GM23248 (cell line): ENCODE measurements at regions not wholly inside any gene's neighbourhood (a gene's known extent, or its start where the extent isn't known, plus 50 kb on each side); places are given as distances from the start of the nearest gene placed in this dataset.

Experiments used
- DNase-seq: peaks from one replicate; pipeline ENCODE4 v3.0.0-alpha.2; 2015
- H2AFZ ChIP-seq: fragments of 200-600 bp; sonication (generic); 2 replicates; pipeline ENCODE4 v1.6.1; 2016; ENCODE audit warnings: antibody characterized with exemption
- H3F3A ChIP-seq: fragments of 200-600 bp; sonication (generic); 2 replicates; pipeline ENCODE4 v1.6.1; 2016; ENCODE audit warnings: mild to moderate bottlenecking, antibody characterized with exemption, mixed run types; ENCODE audit not compliant: insufficient read depth
- H3K27ac ChIP-seq: fragments of 200-600 bp; sonication (generic); 2 replicates; pipeline ENCODE4 v1.5.1; 2016; ENCODE audit warnings: mild to moderate bottlenecking
- H3K27me3 ChIP-seq: fragments of 200-600 bp; sonication (generic); replicated peaks from 2 replicates; pipeline ENCODE4 v1.6.1; 2016; ENCODE audit warnings: mild to moderate bottlenecking; ENCODE audit not compliant: insufficient read depth
- H3K36me3 ChIP-seq: fragments of 200-600 bp; sonication (generic); 2 replicates; pipeline ENCODE4 v1.6.1; 2016; ENCODE audit warnings: low read depth, mild to moderate bottlenecking
- H3K4me1 ChIP-seq: fragments of 200-600 bp; sonication (generic); 2 replicates; pipeline ENCODE4 v1.6.1; 2016; ENCODE audit warnings: mild to moderate bottlenecking; ENCODE audit not compliant: insufficient read depth
- H3K4me2 ChIP-seq: fragments of 200-600 bp; sonication (generic); one replicate; pipeline ENCODE4 v1.6.1; 2016; ENCODE audit warnings: mild to moderate bottlenecking; ENCODE audit not compliant: unreplicated experiment
- H3K4me3 ChIP-seq: fragments of 200-600 bp; sonication (generic); 2 replicates; pipeline ENCODE4 v1.5.1; 2016; ENCODE audit warnings: mild to moderate bottlenecking
- H3K79me2 ChIP-seq: fragments of 200-600 bp; sonication (generic); 2 replicates; pipeline ENCODE4 v1.6.1; 2016; ENCODE audit warnings: mild to moderate bottlenecking; ENCODE audit not compliant: insufficient read depth
- H3K9ac ChIP-seq: fragments of 200-600 bp; sonication (generic); 2 replicates; pipeline ENCODE4 v1.6.1; 2016; ENCODE audit warnings: mild to moderate bottlenecking
- H3K9me2 ChIP-seq: fragments of 200-600 bp; sonication (generic); 2 replicates; pipeline ENCODE4 v1.6.1; 2016; ENCODE audit warnings: mixed run types, mild to moderate bottlenecking, moderate library complexity; ENCODE audit not compliant: insufficient read depth
- H3K9me3 ChIP-seq: fragments of 200-600 bp; sonication (generic); one replicate; pipeline ENCODE4 v1.6.1; 2017; ENCODE audit warnings: low read depth
- H4K20me1 ChIP-seq: fragments of 200-600 bp; sonication (generic); 2 replicates; pipeline ENCODE4 v1.6.0; 2016; ENCODE audit not compliant: insufficient read depth
- EZH2 ChIP-seq: fragments of 200-600 bp; sonication (generic); IDR thresholded peaks from 2 replicates; pipeline ENCODE4 v1.6.1; 2018; ENCODE audit warnings: antibody characterized with exemption, mild to moderate bottlenecking; ENCODE audit not compliant: insufficient read depth, poor library complexity, severe bottlenecking
- EZH2phosphoT487 ChIP-seq: fragments of 200-600 bp; sonication (generic); IDR thresholded peaks from 2 replicates; pipeline ENCODE4 v1.6.1; 2018; ENCODE audit warnings: antibody characterized with exemption, moderate library complexity, mild to moderate bottlenecking, low read depth; ENCODE audit not compliant: insufficient read depth
- WGBS, 2 experiments: methylation state at CpG; one replicate each; pipeline ENCODE4 v1.1.6; 2015 to 2017; ENCODE audit warnings: low lambda C conversion rate in 2 of 2, low coverage in 1 of 2; ENCODE audit errors: missing lambda C conversion rate in 2 of 2; 5-methylcytosine and 5-hydroxymethylcytosine counted together
- in situ Hi-C: fragments of 300-500 bp; cut with MboI; formaldehyde crosslinking; loops from 2 replicates; pipeline ENCODE4 v1.15.0; 2020

DNA sequence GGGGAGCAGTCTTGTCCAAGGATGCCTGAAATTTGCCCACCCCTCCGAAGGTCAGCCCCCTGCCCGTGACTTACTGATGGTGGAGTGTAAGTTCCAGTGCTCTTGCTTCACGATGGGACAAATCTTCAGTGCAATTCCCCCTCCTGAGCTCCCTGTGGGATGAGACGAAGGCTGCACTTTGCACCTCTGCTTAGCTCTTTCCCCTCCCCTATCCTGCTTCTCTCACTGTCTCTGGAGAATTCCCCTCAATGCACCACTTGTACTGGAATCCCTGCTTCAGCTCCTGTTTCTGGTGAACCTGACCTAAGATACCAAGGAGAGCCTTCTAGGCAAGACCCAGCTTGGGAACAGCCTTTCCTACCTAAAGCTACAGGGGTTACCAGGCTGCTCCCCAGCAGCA is 122.9 kb upstream of the ZMIZ1 start:
- Histone ChIP-seq H3K4me1 (peaks cover 19% of the 10 kb centered on the region), H3K79me2 (no peaks in the 10 kb centered on the region), H3K27me3 (no peaks in the 10 kb centered on the region), H2AFZ (no peak overlapping the region), H3F3A (peaks cover 24% of the 10 kb centered on the region), H3K9me3 (no peaks in the 10 kb centered on the region), H3K27ac (no peak overlapping the region), H3K4me2 (no peak overlapping the region), H3K4me3 (no peak overlapping the region), H3K9ac (no peak overlapping the region), H3K9me2 (no peaks in the 10 kb centered on the region), H4K20me1 (no peaks in the 10 kb centered on the region), H3K36me3 (no peaks in the 10 kb centered on the region)
- in situ Hi-C loops, result no loop called here
- no peak for DNase-seq
- TF ChIP-seq EZH2 (no peak), EZH2phosphoT487 (no peak)
- 98 to 99% methylated on average over 4 of the region's 4 CpGs for WGBS, 2 experiments

DNA sequence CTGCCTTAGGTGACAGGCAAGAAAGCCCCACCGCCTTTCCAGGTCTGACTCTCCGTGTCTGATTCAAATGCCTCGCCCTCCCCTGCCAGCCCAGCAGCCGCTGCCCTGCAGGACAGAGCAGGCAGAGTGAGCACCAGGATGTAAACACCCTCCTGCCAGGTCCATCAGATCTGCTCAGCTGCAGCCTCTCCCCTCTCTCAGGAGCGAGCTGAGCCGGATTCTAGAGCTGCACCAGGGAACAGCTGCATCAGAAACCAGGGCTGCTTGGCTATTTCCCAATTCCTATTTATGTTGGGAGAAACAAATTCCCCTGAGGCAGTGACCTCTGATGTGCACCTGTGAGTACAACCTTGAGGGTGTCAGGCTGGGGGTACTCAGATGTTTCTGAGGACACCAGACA is 121.5 kb upstream of the ZMIZ1 start:
- H3K9ac ChIP-seq, result no peak overlapping the region
- WGBS, 2 experiments, result 91 to 99% methylated on average over 6 of the region's 6 CpGs
- no peak overlapping the region for H3K4me2 ChIP-seq
- in situ Hi-C loops, result no loop called here
- H3K4me1 ChIP-seq, result peaks cover 19% of the 10 kb centered on the region
- H3K9me2 ChIP-seq, result no peaks in the 10 kb centered on the region
- no peaks in the 10 kb centered on the region for H3K9me3 ChIP-seq
- no peaks in the 10 kb centered on the region for H3K36me3 ChIP-seq
- DNase-seq, result no peak
- TF ChIP-seq EZH2phosphoT487 (no peak), EZH2 (no peak)
- H3K79me2 ChIP-seq, result no peaks in the 10 kb centered on the region
- no peaks in the 10 kb centered on the region for H4K20me1 ChIP-seq
- H3K27me3 ChIP-seq, result no peaks in the 10 kb centered on the region
- no peak overlapping the region for H2AFZ ChIP-seq
- H3K27ac ChIP-seq, result no peak overlapping the region
- H3F3A ChIP-seq, result peaks cover 24% of the 10 kb centered on the region
- H3K4me3 ChIP-seq, result no peak overlapping the region

DNA sequence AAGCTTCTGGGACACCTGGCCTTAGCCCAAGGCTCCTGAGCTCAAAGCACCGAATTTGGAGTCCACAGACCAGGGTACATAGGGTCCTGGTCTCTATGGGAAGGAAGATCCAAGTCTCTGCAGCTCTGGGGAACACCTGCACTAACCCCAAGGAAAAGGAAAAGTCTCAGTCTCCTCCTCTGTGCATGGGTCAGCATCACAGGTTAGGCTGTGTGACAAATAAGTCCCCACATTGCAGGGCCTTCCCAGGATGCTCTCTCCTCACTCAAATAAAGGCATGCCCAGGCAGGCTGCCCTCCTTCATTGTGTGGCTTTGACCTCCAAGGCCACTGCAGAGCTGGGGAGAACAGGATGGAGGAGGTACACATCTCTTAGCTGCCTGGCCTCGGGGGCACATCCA is 121.0 kb upstream of the ZMIZ1 start:
- no peak overlapping the region for H3K4me2 ChIP-seq
- H3K4me3 ChIP-seq, result no peak overlapping the region
- TF ChIP-seq EZH2, result no peak
- TF ChIP-seq EZH2phosphoT487, result no peak
- H2AFZ ChIP-seq, result no peak overlapping the region
- no peaks in the 10 kb centered on the region for H4K20me1 ChIP-seq
- H3K9me3 ChIP-seq, result no peaks in the 10 kb centered on the region
- no peaks in the 10 kb centered on the region for H3K27me3 ChIP-seq
- no peaks in the 10 kb centered on the region for H3K9me2 ChIP-seq
- no peaks in the 10 kb centered on the region for H3K79me2 ChIP-seq
- no peak for DNase-seq
- no peak overlapping the region for H3K27ac ChIP-seq
- in situ Hi-C loops, result no loop called here
- H3F3A ChIP-seq, result peaks cover 24% of the 10 kb centered on the region
- 75 to 77% methylated on average over 2 of the region's 2 CpGs for WGBS, 2 experiments
- no peaks in the 10 kb centered on the region for H3K36me3 ChIP-seq
- peaks cover 19% of the 10 kb centered on the region for H3K4me1 ChIP-seq
- no peak overlapping the region for H3K9ac ChIP-seq

DNA sequence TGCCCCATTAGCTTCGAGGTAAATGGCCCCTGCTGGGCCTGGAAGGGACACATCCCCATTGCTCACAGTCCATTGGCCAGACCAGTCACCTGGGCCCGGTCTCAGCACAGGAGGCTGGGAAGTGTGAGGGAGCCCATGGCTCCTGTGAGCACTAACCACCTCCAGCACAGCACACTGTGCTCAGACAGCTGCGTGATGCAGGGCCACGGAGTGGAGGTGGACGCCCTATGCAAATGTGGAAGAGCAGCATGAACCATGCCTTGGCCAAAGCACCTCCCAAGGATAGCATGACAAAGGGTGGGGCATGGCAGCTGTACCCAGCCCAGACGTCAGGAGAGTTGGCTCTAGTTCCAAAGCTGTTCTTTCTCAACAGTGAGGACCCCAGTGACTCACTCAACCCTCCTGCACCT is 120.1 kb upstream of the ZMIZ1 start:
- 86 to 89% methylated on average over 6 of the region's 6 CpGs for WGBS, 2 experiments
- no peak for DNase-seq
- in situ Hi-C loops, result no loop called here

More for the DNA sequence above, 120.1 kb upstream of the ZMIZ1 start:
- no peaks in the 10 kb centered on the region for H3K36me3 ChIP-seq
- H3K9ac ChIP-seq, result no peak overlapping the region
- H3K9me3 ChIP-seq, result no peaks in the 10 kb centered on the region
- TF ChIP-seq EZH2phosphoT487 (no peak), EZH2 (no peak)
- peaks cover 19% of the 10 kb centered on the region for H3K4me1 ChIP-seq
- H3K79me2 ChIP-seq, result no peaks in the 10 kb centered on the region
- no peak overlapping the region for H3K4me3 ChIP-seq
- H3K27me3 ChIP-seq, result no peaks in the 10 kb centered on the region
- peaks cover 24% of the 10 kb centered on the region for H3F3A ChIP-seq
- no peak overlapping the region for H2AFZ ChIP-seq
- H4K20me1 ChIP-seq, result no peaks in the 10 kb centered on the region
- no peaks in the 10 kb centered on the region for H3K9me2 ChIP-seq
- no peak overlapping the region for H3K27ac ChIP-seq
- H3K4me2 ChIP-seq, result no peak overlapping the region
